DND-41 (cell line): ENCODE measurements at regions not wholly inside any gene's neighbourhood (a gene's known extent, or its start where the extent isn't known, plus 50 kb on each side); places are given as distances from the start of the nearest gene placed in this dataset.

Experiments
- ATAC-seq: fragments of 200-7000 bp; cut with Tn5 transposase; 3 replicates; pipeline ENCODE4 v1.9.1; 2021; ENCODE audit warnings: low read depth; ENCODE audit not compliant: insufficient read depth
- DNase-seq: peaks from one replicate; pipeline ENCODE4 v3.0.0-alpha.2; 2020
- H2AFZ ChIP-seq: 2 replicates; pipeline ENCODE4 v1.6.0; 2012; ENCODE audit warnings: low read depth, low read length
- H3K27ac ChIP-seq: 2 replicates; pipeline ENCODE4 v1.5.1; 2012; ENCODE audit warnings: low read length, inconsistent platforms
- H3K27me3 ChIP-seq: fragments of 200-600 bp; sonication (generic); 2 replicates; pipeline ENCODE4 v1.6.0; 2012; ENCODE audit warnings: low read length, mild to moderate bottlenecking, inconsistent platforms; ENCODE audit not compliant: insufficient read depth, poor library complexity
- H3K36me3 ChIP-seq: 2 replicates; pipeline ENCODE4 v1.5.1; 2012; ENCODE audit warnings: low read length, inconsistent platforms; ENCODE audit not compliant: insufficient read depth
- H3K4me1 ChIP-seq: 2 replicates; pipeline ENCODE4 v1.5.1; 2012; ENCODE audit warnings: mild to moderate bottlenecking, low read length; ENCODE audit not compliant: insufficient read depth
- H3K4me2 ChIP-seq: 2 replicates; pipeline ENCODE4 v1.6.0; 2012; ENCODE audit warnings: mild to moderate bottlenecking, moderate library complexity, low read length, inconsistent platforms; ENCODE audit not compliant: insufficient read depth
- H3K4me3 ChIP-seq, 2 experiments: fragments of 200-600 bp in 1 of 2; shearing (Covaris generic) in 1 of 2; 2 replicates each; pipeline ENCODE4 v1.5.1; 2012 to 2016; ENCODE audit warnings: inconsistent platforms in 2 of 2, low read length in 2 of 2, mild to moderate bottlenecking in 2 of 2, low read depth in 1 of 2, moderate library complexity in 1 of 2
- H3K79me2 ChIP-seq: 2 replicates; pipeline ENCODE4 v1.6.0; 2012; ENCODE audit warnings: low read length, inconsistent platforms; ENCODE audit not compliant: insufficient read depth
- H3K9ac ChIP-seq: 2 replicates; pipeline ENCODE4 v1.6.0; 2012; ENCODE audit warnings: low read depth, mild to moderate bottlenecking, inconsistent platforms, low read length, moderate library complexity
- H3K9me3 ChIP-seq: 2 replicates; pipeline ENCODE4 v1.5.1; 2012; ENCODE audit warnings: low read length, moderate library complexity, mild to moderate bottlenecking, inconsistent platforms; ENCODE audit not compliant: insufficient read depth, severe bottlenecking
- H4K20me1 ChIP-seq: 2 replicates; pipeline ENCODE4 v1.6.0; 2012; ENCODE audit warnings: low read length; ENCODE audit not compliant: insufficient read depth
- CTCF ChIP-seq: IDR thresholded peaks from 2 replicates; pipeline ENCODE4 v1.5.1; 2012; ENCODE audit warnings: borderline replicate concordance, low read length, moderate library complexity, mild to moderate bottlenecking; ENCODE audit not compliant: poor library complexity, severe bottlenecking; ENCODE audit errors: extremely low read depth
- EZH2 ChIP-seq: IDR thresholded peaks from 3 replicates; pipeline ENCODE4 v1.6.1; 2012; ENCODE audit warnings: borderline replicate concordance, low read depth, mild to moderate bottlenecking, moderate library complexity, low read length, inconsistent platforms; ENCODE audit not compliant: severe bottlenecking

GRCh38 chr6:63507096-63507495 lies 65.2 kb upstream of the LOC128125822 start:
- TF ChIP-seq EZH2, result no peak
- H3K36me3 ChIP-seq, result no peaks in the 10 kb centered on the region
- no peak for ATAC-seq
- no peak overlapping the region for H3K4me2 ChIP-seq
- no peak overlapping the region for H3K27ac ChIP-seq
- H3K4me1 ChIP-seq, result no peaks in the 10 kb centered on the region
- H4K20me1 ChIP-seq, result no peaks in the 10 kb centered on the region
- H3K9ac ChIP-seq, result no peak overlapping the region
- H3K79me2 ChIP-seq, result no peaks in the 10 kb centered on the region
- H2AFZ ChIP-seq, result no peak overlapping the region
- DNase-seq, result no peak
- H3K9me3 ChIP-seq, result no peaks in the 10 kb centered on the region
- H3K27me3 ChIP-seq, result no peaks in the 10 kb centered on the region
- H3K4me3 ChIP-seq, result no peak overlapping the region

- Histone ChIP-seq H2AFZ (no peak overlapping the region), H3K4me3 (no peak overlapping the region), H4K20me1 (no peaks in the 10 kb centered on the region), H3K36me3 (no peaks in the 10 kb centered on the region), H3K79me2 (no peaks in the 10 kb centered on the region), H3K4me1 (no peaks in the 10 kb centered on the region), H3K4me2 (no peak overlapping the region), H3K27ac (no peak overlapping the region), H3K9ac (no peak overlapping the region), H3K9me3 (no peaks in the 10 kb centered on the region), H3K27me3 (no peaks in the 10 kb centered on the region)
- ATAC-seq (no peak), DNase-seq (no peak)
- no peak for TF ChIP-seq CTCF
- no peak for TF ChIP-seq EZH2
These were observed 62.5 kb upstream of the LOC128125822 start for GRCh38 chr6:63509652-63510352.

- Histone ChIP-seq H3K9ac (no peak overlapping the region), H2AFZ (no peak overlapping the region), H3K27me3 (no peaks in the 10 kb centered on the region)
These were observed 62.0 kb upstream of the LOC128125822 start for GRCh38 chr6:63510353-63510686.

GRCh38 chr6:63510849-63511248 lies 61.4 kb upstream of the LOC128125822 start:
- Histone ChIP-seq H3K9ac (no peak overlapping the region), H3K27ac (no peak overlapping the region)

More at GRCh38 chr6:63510353-63510686, 62.0 kb upstream of the LOC128125822 start:
- ATAC-seq (no peak), DNase-seq (no peak)
- H3K27ac ChIP-seq, result no peak overlapping the region
- H3K4me3 ChIP-seq, result no peak overlapping the region
- no peak for TF ChIP-seq CTCF
- no peak for TF ChIP-seq EZH2
- no peaks in the 10 kb centered on the region for H3K36me3 ChIP-seq
- H3K79me2 ChIP-seq, result no peaks in the 10 kb centered on the region
- H3K4me2 ChIP-seq, result no peak overlapping the region
- no peaks in the 10 kb centered on the region for H3K4me1 ChIP-seq
- no peaks in the 10 kb centered on the region for H3K9me3 ChIP-seq
- no peaks in the 10 kb centered on the region for H4K20me1 ChIP-seq

More at GRCh38 chr6:63510849-63511248, 61.4 kb upstream of the LOC128125822 start:
- Histone ChIP-seq H4K20me1 (no peaks in the 10 kb centered on the region), H3K4me1 (no peaks in the 10 kb centered on the region), H3K4me3 (no peak overlapping the region), H3K9me3 (no peaks in the 10 kb centered on the region), H2AFZ (no peak overlapping the region), H3K4me2 (no peak overlapping the region), H3K36me3 (no peaks in the 10 kb centered on the region), H3K79me2 (no peaks in the 10 kb centered on the region), H3K27me3 (no peaks in the 10 kb centered on the region)
- TF ChIP-seq CTCF (no peak), EZH2 (no peak)
- DNase-seq (no peak), ATAC-seq (no peak)
